PFSK-1 (cell line): ENCODE measurements at regions not wholly inside any gene's neighbourhood (a gene's known extent, or its start where the extent isn't known, plus 50 kb on each side); places are given as distances from the start of the nearest gene placed in this dataset.

Experiments
- FOXP2 ChIP-seq: optimal IDR thresholded peaks from 2 replicates; pipeline ENCODE3; 2011; ENCODE audit warnings: borderline replicate concordance, control low read depth, inconsistent platforms; ENCODE audit not compliant: insufficient read depth; ENCODE audit errors: extremely low read length, extremely low read depth
- POLR2AphosphoS5 ChIP-seq: IDR thresholded peaks from 2 replicates; pipeline ENCODE4 v1.6.1; 2012; ENCODE audit warnings: low read depth, mild to moderate bottlenecking, control low read depth, low read length, moderate library complexity
- SIN3A ChIP-seq: IDR thresholded peaks from 2 replicates; pipeline ENCODE4 v1.6.1; 2012; ENCODE audit warnings: mild to moderate bottlenecking, low read length, moderate library complexity, borderline replicate concordance; ENCODE audit not compliant: insufficient read depth
- TAF1 ChIP-seq: IDR thresholded peaks from 2 replicates; pipeline ENCODE4 v1.6.1; 2012; ENCODE audit warnings: low read length, control low read depth, borderline replicate concordance; ENCODE audit not compliant: insufficient read depth
- TF ChIP-seq, protein P1 (sequence below), 2 experiments: IDR thresholded peaks; 2 replicates each; pipeline versions ENCODE4 v1.6.1 to v1.8.0; 2011 to 2012; ENCODE audit warnings: low read depth in 2 of 2, low read length in 2 of 2, control low read depth in 1 of 2, inconsistent platforms in 1 of 2, mild to moderate bottlenecking in 1 of 2, moderate library complexity in 1 of 2; ENCODE audit not compliant: insufficient read depth in 1 of 2

DNA sequence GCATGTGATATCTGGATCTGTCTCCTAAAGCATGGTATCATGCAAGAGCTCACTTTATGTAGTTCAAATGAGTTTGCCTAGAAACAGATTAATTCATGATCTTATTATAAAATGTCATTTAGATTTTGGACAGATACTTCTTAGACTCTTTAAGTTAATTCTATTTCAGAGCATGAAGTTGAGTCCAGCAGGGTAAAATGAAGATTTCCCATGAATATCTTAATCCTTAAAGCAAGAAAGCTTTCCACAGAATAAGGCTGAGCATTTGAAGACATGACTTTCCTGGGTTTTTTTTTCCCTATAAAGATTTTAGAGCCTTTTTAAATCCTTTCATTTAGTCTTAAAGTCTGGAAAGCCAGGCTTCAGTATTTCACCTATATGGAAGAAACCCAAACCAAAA, 556.0 kb upstream of the GJE1 start:
- TF ChIP-seq POLR2AphosphoS5 (no peak), FOXP2 (no peak), SIN3A (no peak), TAF1 (no peak)
- TF ChIP-seq, protein P1, sequence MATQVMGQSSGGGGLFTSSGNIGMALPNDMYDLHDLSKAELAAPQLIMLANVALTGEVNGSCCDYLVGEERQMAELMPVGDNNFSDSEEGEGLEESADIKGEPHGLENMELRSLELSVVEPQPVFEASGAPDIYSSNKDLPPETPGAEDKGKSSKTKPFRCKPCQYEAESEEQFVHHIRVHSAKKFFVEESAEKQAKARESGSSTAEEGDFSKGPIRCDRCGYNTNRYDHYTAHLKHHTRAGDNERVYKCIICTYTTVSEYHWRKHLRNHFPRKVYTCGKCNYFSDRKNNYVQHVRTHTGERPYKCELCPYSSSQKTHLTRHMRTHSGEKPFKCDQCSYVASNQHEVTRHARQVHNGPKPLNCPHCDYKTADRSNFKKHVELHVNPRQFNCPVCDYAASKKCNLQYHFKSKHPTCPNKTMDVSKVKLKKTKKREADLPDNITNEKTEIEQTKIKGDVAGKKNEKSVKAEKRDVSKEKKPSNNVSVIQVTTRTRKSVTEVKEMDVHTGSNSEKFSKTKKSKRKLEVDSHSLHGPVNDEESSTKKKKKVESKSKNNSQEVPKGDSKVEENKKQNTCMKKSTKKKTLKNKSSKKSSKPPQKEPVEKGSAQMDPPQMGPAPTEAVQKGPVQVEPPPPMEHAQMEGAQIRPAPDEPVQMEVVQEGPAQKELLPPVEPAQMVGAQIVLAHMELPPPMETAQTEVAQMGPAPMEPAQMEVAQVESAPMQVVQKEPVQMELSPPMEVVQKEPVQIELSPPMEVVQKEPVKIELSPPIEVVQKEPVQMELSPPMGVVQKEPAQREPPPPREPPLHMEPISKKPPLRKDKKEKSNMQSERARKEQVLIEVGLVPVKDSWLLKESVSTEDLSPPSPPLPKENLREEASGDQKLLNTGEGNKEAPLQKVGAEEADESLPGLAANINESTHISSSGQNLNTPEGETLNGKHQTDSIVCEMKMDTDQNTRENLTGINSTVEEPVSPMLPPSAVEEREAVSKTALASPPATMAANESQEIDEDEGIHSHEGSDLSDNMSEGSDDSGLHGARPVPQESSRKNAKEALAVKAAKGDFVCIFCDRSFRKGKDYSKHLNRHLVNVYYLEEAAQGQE (IDR thresholded peaks at IDR 0.05; ENCODE audit: insufficient read depth in 1 of 2, low read depth in 2 of 2, low read length in 2 of 2) = no peak
